HG02623 (cell line): ENCODE measurements at regions not wholly inside any gene's neighbourhood (a gene's known extent, or its start where the extent isn't known, plus 50 kb on each side); places are given as distances from the start of the nearest gene placed in this dataset.
"Not testable (repeated sequence)": the region's sequence is repeated elsewhere in the genome, so short reads cannot be mapped to it uniquely, and the experiment has no call there.

ENCODE experiments used
- ATAC-seq: cut with Tn5 transposase; IDR thresholded peaks from one replicate; pipeline ENCODE4 v1.9.1; 2021; ENCODE audit warnings: moderate library complexity; ENCODE audit not compliant: unreplicated experiment

- no peak for ATAC-seq
These were observed 330.9 kb upstream of the C2CD4B start for GRCh38 chr15:62495670-62496614.

- ATAC-seq: no peak
These were observed 332.3 kb upstream of the C2CD4B start for GRCh38 chr15:62497356-62497755.

GRCh38 chr15:62498278-62498677 lies 333.2 kb upstream of the C2CD4B start:
- no peak for ATAC-seq

DNA sequence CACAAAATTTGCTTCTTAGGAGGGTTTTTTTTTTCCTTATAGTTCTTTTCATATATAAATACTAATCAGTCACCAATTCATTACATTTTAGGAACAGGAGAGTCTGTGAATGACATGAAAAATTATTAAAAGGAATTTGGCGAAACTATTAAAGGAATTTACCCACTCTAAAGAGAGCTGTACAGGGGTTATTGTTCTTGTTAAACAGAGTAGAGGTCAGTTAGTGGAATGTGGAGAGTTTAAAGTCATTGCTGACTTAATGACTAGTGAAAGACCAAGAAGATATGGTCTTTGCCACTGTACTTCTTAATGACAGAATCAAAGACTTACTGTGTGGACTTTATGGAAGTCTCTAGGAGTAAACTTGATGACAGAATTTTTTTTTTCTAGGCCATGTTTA lies 333.6 kb upstream of the C2CD4B start:
- ATAC-seq: no peak

GRCh38 chr15:62500325-62500724 lies 335.2 kb upstream of the C2CD4B start:
- ATAC-seq: no peak

GRCh38 chr15:62502451-62502850 lies 337.4 kb upstream of the C2CD4B start:
- ATAC-seq: no peak

DNA sequence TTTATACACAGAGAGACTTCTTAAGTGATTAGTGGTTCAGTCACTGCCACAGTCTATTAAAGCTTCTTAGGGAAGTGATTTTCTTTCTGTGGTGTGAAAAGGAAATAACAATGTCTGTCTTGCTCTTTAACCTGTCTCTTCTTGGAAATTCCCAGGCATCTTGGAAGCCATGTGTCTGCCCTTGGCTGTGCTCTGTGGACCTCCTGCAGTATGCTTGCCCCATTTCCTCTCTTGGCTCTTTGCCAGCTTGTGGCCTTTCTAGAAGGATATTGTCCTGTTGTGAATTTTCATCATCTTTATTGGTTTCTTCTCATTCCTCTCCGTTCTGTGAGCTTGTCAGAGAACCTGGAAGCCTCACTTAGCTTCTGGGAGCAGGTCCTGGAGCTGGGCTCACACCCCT lies 338.4 kb upstream of the C2CD4B start:
- no peak for ATAC-seq

GRCh38 chr15:62505762-62506161 lies 340.7 kb upstream of the C2CD4B start:
- no peak for ATAC-seq

- no peak for ATAC-seq
These were observed 341.2 kb upstream of the C2CD4B start for GRCh38 chr15:62506217-62506805.

GRCh38 chr15:62509395-62509958 lies 344.4 kb upstream of the C2CD4B start:
- no peak for ATAC-seq

DNA sequence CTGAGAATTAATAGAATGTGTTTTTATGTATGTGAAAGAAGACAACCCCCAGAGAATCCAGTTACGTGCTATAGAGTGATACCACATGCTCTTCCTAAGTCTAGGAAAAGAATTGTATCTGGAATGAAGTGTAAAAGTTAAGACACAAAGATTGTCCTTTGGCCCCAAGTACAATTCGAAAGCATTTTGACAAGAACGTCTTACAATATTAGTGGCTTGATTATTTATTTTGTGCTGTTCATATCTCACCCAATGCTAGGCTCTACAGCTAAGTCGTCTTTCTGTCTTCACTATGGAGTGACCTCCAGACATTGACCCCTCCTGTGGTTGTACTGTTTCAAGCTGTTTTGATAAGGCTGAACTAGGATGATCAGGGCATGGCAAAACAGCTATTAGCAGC lies 345.7 kb upstream of the C2CD4B start:
- no peak for ATAC-seq

- no peak for ATAC-seq
These were observed 347.8 kb upstream of the C2CD4B start for GRCh38 chr15:62512904-62513303.

GRCh38 chr15:62513893-62514292 lies 348.8 kb upstream of the C2CD4B start:
- ATAC-seq: no peak

GRCh38 chr15:62515696-62516395 lies 350.8 kb upstream of the C2CD4B start:
- no peak for ATAC-seq

- no peak for ATAC-seq
These were observed 352.5 kb upstream of the C2CD4B start for GRCh38 chr15:62517541-62517940.

GRCh38 chr15:62518666-62519065 lies 353.6 kb upstream of the C2CD4B start:
- not testable (repeated sequence) for ATAC-seq

GRCh38 chr15:62519900-62520299 lies 354.8 kb upstream of the C2CD4B start:
- no peak for ATAC-seq

DNA sequence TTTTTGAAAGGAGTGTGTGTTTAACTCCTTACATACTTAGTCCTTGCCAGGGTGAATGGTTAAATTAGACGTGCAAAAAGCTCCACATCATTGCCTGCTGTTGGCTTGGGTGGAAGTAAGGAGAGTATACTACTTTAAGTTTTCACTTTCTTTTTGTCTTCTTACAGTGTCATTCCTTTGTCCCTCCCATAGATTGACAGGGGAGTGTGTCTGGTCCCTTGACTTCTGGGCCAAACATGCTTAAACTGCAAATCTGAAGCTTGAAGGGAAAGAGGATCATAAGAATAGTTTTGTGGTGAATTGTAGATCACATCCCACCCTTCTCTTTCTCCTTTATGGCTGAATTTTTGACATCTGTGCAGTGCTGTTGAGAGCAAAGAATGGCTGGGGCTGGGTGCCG lies 355.8 kb upstream of the C2CD4B start:
- ATAC-seq: no peak

DNA sequence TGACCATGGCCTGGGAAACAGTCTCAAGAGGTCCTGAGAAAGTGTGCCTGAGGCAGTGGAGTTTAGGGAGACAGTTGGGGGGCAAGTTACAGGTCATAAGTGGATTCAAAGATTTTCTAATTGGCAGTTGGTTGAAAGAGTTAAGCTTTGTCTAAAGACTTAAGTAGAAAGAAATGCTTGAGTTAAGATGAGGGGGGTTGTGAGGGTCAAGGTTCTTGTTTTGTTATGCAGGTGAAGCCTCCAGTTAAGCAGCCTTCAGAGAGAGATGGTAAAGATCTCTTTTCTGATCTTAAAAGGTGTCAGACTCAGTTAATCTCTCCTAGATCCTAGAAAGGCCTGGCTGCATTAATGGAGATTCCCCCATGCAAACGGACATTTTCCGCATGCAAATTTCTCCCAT lies 356.3 kb upstream of the C2CD4B start:
- ATAC-seq: no peak

GRCh38 chr15:62524848-62525247 lies 359.8 kb upstream of the C2CD4B start:
- ATAC-seq: no peak

- no peak for ATAC-seq
These were observed 362.3 kb upstream of the C2CD4B start for GRCh38 chr15:62527387-62527786.
